HepG2 (cell line): ENCODE measurements at regions not wholly inside any gene's neighbourhood (a gene's known extent, or its start where the extent isn't known, plus 50 kb on each side); places are given as distances from the start of the nearest gene placed in this dataset.

Experiments used
- POLR2AphosphoS5 ChIP-seq: IDR thresholded peaks from 2 replicates; pipeline ENCODE4 v1.6.1; 2012; ENCODE audit warnings: low read depth, low read length
- ZNF83 ChIP-seq: sonication (generic); formaldehyde crosslinking; IDR thresholded peaks from 2 replicates; pipeline ENCODE4 v1.4.0; 2020; ENCODE audit warnings: missing genetic modification reagents, mild to moderate bottlenecking, borderline replicate concordance
- TF ChIP-seq, protein P1 (sequence below): sonication (generic); formaldehyde crosslinking; IDR thresholded peaks from 2 replicates; pipeline ENCODE4 v1.5.1; 2020; ENCODE audit warnings: mild to moderate bottlenecking, missing genetic modification reagents, borderline replicate concordance
- TF ChIP-seq, protein P2 (sequence below): sonication (generic); formaldehyde crosslinking; IDR thresholded peaks from 2 replicates; pipeline ENCODE4 v1.4.0; 2020; ENCODE audit warnings: missing genetic modification reagents

DNA sequence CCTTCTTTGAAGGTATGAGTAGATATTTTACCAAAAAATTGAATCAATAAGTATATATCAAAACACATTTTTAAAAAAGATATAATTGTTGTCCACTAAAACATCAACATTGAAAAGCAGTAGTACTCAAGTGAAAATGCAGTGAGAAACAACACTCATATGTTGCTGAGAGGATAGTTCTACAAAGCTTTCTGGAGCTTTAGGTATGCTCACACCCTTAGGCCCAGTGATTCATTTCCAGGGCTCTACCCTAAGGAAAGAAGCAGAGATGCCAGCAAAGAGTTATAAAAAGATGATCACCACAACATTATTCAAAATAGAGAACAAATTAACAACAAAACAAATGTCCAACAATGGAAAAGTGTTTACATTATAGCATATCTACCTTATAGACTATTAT lies 197.3 kb upstream of the CCDC150 start:
- TF ChIP-seq ZNF83 (no peak), POLR2AphosphoS5 (no peak)
- TF ChIP-seq, protein P1, sequence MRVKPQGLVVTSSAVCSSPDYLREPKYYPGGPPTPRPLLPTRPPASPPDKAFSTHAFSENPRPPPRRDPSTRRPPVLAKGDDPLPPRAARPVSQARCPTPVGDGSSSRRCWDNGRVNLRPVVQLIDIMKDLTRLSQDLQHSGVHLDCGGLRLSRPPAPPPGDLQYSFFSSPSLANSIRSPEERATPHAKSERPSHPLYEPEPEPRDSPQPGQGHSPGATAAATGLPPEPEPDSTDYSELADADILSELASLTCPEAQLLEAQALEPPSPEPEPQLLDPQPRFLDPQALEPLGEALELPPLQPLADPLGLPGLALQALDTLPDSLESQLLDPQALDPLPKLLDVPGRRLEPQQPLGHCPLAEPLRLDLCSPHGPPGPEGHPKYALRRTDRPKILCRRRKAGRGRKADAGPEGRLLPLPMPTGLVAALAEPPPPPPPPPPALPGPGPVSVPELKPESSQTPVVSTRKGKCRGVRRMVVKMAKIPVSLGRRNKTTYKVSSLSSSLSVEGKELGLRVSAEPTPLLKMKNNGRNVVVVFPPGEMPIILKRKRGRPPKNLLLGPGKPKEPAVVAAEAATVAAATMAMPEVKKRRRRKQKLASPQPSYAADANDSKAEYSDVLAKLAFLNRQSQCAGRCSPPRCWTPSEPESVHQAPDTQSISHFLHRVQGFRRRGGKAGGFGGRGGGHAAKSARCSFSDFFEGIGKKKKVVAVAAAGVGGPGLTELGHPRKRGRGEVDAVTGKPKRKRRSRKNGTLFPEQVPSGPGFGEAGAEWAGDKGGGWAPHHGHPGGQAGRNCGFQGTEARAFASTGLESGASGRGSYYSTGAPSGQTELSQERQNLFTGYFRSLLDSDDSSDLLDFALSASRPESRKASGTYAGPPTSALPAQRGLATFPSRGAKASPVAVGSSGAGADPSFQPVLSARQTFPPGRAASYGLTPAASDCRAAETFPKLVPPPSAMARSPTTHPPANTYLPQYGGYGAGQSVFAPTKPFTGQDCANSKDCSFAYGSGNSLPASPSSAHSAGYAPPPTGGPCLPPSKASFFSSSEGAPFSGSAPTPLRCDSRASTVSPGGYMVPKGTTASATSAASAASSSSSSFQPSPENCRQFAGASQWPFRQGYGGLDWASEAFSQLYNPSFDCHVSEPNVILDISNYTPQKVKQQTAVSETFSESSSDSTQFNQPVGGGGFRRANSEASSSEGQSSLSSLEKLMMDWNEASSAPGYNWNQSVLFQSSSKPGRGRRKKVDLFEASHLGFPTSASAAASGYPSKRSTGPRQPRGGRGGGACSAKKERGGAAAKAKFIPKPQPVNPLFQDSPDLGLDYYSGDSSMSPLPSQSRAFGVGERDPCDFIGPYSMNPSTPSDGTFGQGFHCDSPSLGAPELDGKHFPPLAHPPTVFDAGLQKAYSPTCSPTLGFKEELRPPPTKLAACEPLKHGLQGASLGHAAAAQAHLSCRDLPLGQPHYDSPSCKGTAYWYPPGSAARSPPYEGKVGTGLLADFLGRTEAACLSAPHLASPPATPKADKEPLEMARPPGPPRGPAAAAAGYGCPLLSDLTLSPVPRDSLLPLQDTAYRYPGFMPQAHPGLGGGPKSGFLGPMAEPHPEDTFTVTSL (CRISPR knock-in tag), result no peak
- TF ChIP-seq, protein P2, sequence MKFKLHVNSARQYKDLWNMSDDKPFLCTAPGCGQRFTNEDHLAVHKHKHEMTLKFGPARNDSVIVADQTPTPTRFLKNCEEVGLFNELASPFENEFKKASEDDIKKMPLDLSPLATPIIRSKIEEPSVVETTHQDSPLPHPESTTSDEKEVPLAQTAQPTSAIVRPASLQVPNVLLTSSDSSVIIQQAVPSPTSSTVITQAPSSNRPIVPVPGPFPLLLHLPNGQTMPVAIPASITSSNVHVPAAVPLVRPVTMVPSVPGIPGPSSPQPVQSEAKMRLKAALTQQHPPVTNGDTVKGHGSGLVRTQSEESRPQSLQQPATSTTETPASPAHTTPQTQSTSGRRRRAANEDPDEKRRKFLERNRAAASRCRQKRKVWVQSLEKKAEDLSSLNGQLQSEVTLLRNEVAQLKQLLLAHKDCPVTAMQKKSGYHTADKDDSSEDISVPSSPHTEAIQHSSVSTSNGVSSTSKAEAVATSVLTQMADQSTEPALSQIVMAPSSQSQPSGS (CRISPR knock-in tag), result no peak
